Neural progenitor cell (in vitro differentiated cells): ENCODE measurements at regions not wholly inside any gene's neighbourhood (a gene's known extent, or its start where the extent isn't known, plus 50 kb on each side); places are given as distances from the start of the nearest gene placed in this dataset.
A peak's percentile ranks its signal among the peaks of the same experiment; 100 is the strongest.

Experiments
- DNase-seq: peaks from one replicate; pipeline ENCODE4 v3.0.0-alpha.2; 2016; ENCODE audit warnings: low spot score
- H2AFZ ChIP-seq: fragments of 200-600 bp; sonication (generic); replicated peaks from 2 replicates; pipeline ENCODE4 v1.6.1; 2016; ENCODE audit warnings: antibody characterized with exemption
- H3F3A ChIP-seq: fragments of 200-600 bp; sonication (generic); 2 replicates; pipeline ENCODE4 v1.6.1; 2016; ENCODE audit warnings: antibody characterized with exemption, low read depth
- H3K27ac ChIP-seq: fragments of 200-600 bp; sonication (generic); 2 replicates; pipeline ENCODE4 v1.5.1; 2016; ENCODE audit warnings: mild to moderate bottlenecking
- H3K27me3 ChIP-seq: fragments of 200-600 bp; sonication (generic); 2 replicates; pipeline ENCODE4 v1.6.1; 2016; ENCODE audit warnings: mild to moderate bottlenecking, moderate library complexity
- H3K36me3 ChIP-seq: fragments of 200-600 bp; sonication (generic); 2 replicates; pipeline ENCODE4 v1.5.1; 2016
- H3K4me1 ChIP-seq: fragments of 200-600 bp; sonication (generic); 2 replicates; pipeline ENCODE4 v1.6.1; 2016; ENCODE audit warnings: mixed run types
- H3K4me2 ChIP-seq: fragments of 200-600 bp; sonication (generic); 2 replicates; pipeline ENCODE4 v1.6.1; 2016
- H3K4me3 ChIP-seq: fragments of 200-600 bp; sonication (generic); 2 replicates; pipeline ENCODE4 v1.5.1; 2016
- H3K79me2 ChIP-seq: fragments of 200-600 bp; sonication (generic); 2 replicates; pipeline ENCODE4 v1.6.1; 2016; ENCODE audit warnings: low read depth
- H3K9ac ChIP-seq: fragments of 200-600 bp; sonication (generic); 2 replicates; pipeline ENCODE4 v1.6.1; 2016
- H3K9me3 ChIP-seq: fragments of 200-600 bp; sonication (generic); 2 replicates; pipeline ENCODE4 v1.5.1; 2016; ENCODE audit warnings: low read depth
- H4K20me1 ChIP-seq: fragments of 200-600 bp; sonication (generic); 2 replicates; pipeline ENCODE4 v1.6.1; 2016; ENCODE audit warnings: low read depth
- H3K27ac Mint-ChIP-seq: 3 replicates; pipeline ENCODE4 v1.8.0; 2021; ENCODE audit warnings: mixed read lengths
- H3K27me3 Mint-ChIP-seq: 2 replicates; pipeline ENCODE4 v1.8.0; 2022; ENCODE audit warnings: low read depth, mild to moderate bottlenecking, inconsistent platforms, moderate library complexity, mixed read lengths; ENCODE audit not compliant: insufficient read depth
- H3K36me3 Mint-ChIP-seq: 3 replicates; pipeline ENCODE4 v1.8.0; 2021; ENCODE audit warnings: mixed read lengths
- H3K4me1 Mint-ChIP-seq: 3 replicates; pipeline ENCODE4 v1.8.0; 2021; ENCODE audit warnings: mixed read lengths
- H3K4me3 Mint-ChIP-seq: 3 replicates; pipeline ENCODE4 v1.8.0; 2021; ENCODE audit warnings: mild to moderate bottlenecking, moderate library complexity, mixed read lengths
- H3K9me3 Mint-ChIP-seq: 3 replicates; pipeline ENCODE4 v1.8.0; 2020; ENCODE audit warnings: mixed read lengths
- EZH2 ChIP-seq: fragments of 200-600 bp; sonication (generic); IDR thresholded peaks from 2 replicates; pipeline ENCODE4 v1.6.1; 2017; ENCODE audit warnings: antibody characterized with exemption, mild to moderate bottlenecking, moderate library complexity
- EZH2phosphoT487 ChIP-seq: fragments of 200-600 bp; sonication (generic); IDR thresholded peaks from 2 replicates; pipeline ENCODE4 v1.6.1; 2017; ENCODE audit warnings: antibody characterized with exemption
- TF ChIP-seq, protein P1 (sequence below): fragments of 200-600 bp; sonication (generic); IDR thresholded peaks from 2 replicates; pipeline ENCODE4 v1.5.1; 2017; ENCODE audit warnings: antibody characterized with exemption, mild to moderate bottlenecking

DNA sequence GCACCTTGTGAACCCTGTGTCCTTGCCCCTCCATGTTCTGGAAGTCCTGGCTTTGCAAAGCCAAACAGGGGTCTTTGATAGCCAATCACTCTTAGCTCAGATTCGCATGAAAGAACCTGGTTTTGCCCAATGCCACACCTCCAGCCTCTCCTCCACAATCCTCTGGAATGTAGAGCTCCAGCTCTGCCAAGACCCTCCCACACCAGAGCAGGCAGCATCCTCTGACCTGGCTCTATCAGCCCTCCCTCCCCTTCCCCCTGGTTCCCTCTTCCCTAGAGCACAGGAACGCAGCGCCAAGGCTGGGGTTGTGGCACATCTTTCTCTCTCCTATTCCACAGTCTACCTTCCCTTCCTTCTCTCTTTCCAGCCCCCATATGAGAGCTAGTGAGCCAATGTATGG lies 133.3 kb downstream of the RPLP1 start:
- H3K9ac ChIP-seq, result no peak overlapping the region
- H3K4me1 Mint-ChIP-seq, result peaks cover 8% of the 10 kb centered on the region
- H3F3A ChIP-seq, result no peaks in the 10 kb centered on the region
- H3K4me1 ChIP-seq, result no peaks in the 10 kb centered on the region
- DNase-seq, result peak; percentile 19
- H2AFZ ChIP-seq, result peak overlapping the region; percentile 9
- no peaks in the 10 kb centered on the region for H3K36me3 Mint-ChIP-seq
- H4K20me1 ChIP-seq, result no peaks in the 10 kb centered on the region
- no peaks in the 10 kb centered on the region for H3K27me3 ChIP-seq
- no peak overlapping the region for H3K27ac Mint-ChIP-seq
- H3K4me3 Mint-ChIP-seq, result no peak overlapping the region
- TF ChIP-seq EZH2, result no peak
- TF ChIP-seq, protein P1, sequence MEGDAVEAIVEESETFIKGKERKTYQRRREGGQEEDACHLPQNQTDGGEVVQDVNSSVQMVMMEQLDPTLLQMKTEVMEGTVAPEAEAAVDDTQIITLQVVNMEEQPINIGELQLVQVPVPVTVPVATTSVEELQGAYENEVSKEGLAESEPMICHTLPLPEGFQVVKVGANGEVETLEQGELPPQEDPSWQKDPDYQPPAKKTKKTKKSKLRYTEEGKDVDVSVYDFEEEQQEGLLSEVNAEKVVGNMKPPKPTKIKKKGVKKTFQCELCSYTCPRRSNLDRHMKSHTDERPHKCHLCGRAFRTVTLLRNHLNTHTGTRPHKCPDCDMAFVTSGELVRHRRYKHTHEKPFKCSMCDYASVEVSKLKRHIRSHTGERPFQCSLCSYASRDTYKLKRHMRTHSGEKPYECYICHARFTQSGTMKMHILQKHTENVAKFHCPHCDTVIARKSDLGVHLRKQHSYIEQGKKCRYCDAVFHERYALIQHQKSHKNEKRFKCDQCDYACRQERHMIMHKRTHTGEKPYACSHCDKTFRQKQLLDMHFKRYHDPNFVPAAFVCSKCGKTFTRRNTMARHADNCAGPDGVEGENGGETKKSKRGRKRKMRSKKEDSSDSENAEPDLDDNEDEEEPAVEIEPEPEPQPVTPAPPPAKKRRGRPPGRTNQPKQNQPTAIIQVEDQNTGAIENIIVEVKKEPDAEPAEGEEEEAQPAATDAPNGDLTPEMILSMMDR, result no peak
- TF ChIP-seq EZH2phosphoT487, result no peak
- H3K27ac ChIP-seq, result no peak overlapping the region
- no peaks in the 10 kb centered on the region for H3K79me2 ChIP-seq
- H3K4me3 ChIP-seq, result no peak overlapping the region
- no peaks in the 10 kb centered on the region for H3K9me3 ChIP-seq
- no peak overlapping the region for H3K4me2 ChIP-seq
- H3K9me3 Mint-ChIP-seq, result peaks cover 2% of the 10 kb centered on the region
- no peaks in the 10 kb centered on the region for H3K36me3 ChIP-seq
- H3K27me3 Mint-ChIP-seq, result no peaks in the 10 kb centered on the region

DNA sequence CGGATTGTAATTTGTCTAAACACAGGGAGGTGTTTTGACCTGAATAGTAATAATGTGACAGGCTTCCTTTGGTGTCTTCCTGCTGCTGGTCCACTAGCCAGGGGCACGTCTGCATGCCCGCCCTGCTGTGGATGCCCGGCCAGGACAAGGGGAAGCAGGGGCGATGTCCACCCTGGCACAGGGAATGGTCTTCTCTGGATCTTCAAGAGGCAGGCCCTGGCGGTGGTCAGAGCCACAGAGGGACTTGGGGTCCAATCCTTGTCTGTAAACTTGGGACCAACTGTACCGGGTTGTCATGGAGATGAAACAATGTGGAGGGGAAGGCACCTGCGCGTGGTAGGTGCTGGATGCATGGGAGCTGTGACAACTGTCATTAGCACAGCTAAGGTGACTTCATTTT lies 134.1 kb downstream of the RPLP1 start:
- no peaks in the 10 kb centered on the region for H3K4me1 ChIP-seq
- no peak overlapping the region for H2AFZ ChIP-seq
- H3K36me3 Mint-ChIP-seq, result no peaks in the 10 kb centered on the region
- no peaks in the 10 kb centered on the region for H4K20me1 ChIP-seq
- H3K4me3 ChIP-seq, result no peak overlapping the region
- H3K9me3 ChIP-seq, result no peaks in the 10 kb centered on the region
- H3K27ac ChIP-seq, result no peak overlapping the region
- no peaks in the 10 kb centered on the region for H3K36me3 ChIP-seq
- no peak overlapping the region for H3K9ac ChIP-seq
- no peak overlapping the region for H3K4me2 ChIP-seq
- H3K4me3 Mint-ChIP-seq, result no peak overlapping the region
- H3K27me3 ChIP-seq, result no peaks in the 10 kb centered on the region
- no peak overlapping the region for H3K27ac Mint-ChIP-seq
- H3K4me1 Mint-ChIP-seq, result peaks cover 8% of the 10 kb centered on the region
- H3K27me3 Mint-ChIP-seq, result no peaks in the 10 kb centered on the region
- H3K79me2 ChIP-seq, result no peaks in the 10 kb centered on the region
- no peaks in the 10 kb centered on the region for H3F3A ChIP-seq
- peaks cover 2% of the 10 kb centered on the region for H3K9me3 Mint-ChIP-seq
- TF ChIP-seq, protein P1, result no peak
- TF ChIP-seq EZH2 (no peak), EZH2phosphoT487 (no peak)
- no peak for DNase-seq

DNA sequence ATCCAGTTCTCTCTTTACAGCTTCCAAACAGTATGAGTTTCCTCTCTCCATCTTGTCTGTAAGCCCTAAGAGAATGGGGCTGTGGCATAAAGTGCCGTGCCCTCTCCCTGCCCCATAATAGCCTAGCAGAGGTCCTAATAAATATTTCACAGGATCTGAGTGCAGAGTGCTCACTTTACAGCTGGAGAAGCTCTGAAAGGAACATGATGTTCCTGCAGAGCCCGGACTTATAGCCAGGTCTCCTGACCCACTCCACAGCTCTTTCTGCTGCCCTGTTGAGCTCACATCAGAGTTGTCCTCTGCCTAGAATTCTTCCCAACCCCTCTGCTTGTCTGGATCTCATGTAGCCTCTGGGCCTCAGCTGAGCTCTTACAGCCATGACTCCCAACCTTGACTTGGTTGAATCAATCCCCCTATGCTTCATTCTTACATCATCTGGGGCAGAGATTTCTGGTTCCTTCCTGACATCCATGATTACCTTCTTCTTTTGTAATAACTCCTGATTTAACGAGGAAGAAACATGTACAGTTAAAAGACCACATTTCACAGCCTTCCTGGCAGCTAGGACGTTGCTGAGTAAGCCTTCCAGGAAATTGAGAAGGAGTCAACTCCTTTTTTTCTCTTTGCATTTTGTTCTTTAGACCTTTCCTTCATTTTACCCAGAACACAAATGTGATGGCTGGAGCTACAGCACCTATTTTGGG lies 135.3 kb downstream of the RPLP1 start:
- no peaks in the 10 kb centered on the region for H3K27me3 ChIP-seq
- H3K4me3 ChIP-seq, result no peak overlapping the region
- no peak overlapping the region for H3K9ac ChIP-seq
- H3K36me3 Mint-ChIP-seq, result no peaks in the 10 kb centered on the region
- no peaks in the 10 kb centered on the region for H3K9me3 Mint-ChIP-seq
- H3K36me3 ChIP-seq, result no peaks in the 10 kb centered on the region
- no peaks in the 10 kb centered on the region for H4K20me1 ChIP-seq
- no peak overlapping the region for H3K4me3 Mint-ChIP-seq
- no peak for DNase-seq
- peak overlapping the region; percentile 71 for H3K27ac Mint-ChIP-seq
- peaks cover 2% of the 10 kb centered on the region for H3K27me3 Mint-ChIP-seq
- peaks cover 8% of the 10 kb centered on the region for H3K4me1 Mint-ChIP-seq
- TF ChIP-seq, protein P1, result no peak
- no peak for TF ChIP-seq EZH2
- H3K9me3 ChIP-seq, result no peaks in the 10 kb centered on the region
- H3K27ac ChIP-seq, result no peak overlapping the region
- no peak overlapping the region for H3K4me2 ChIP-seq
- H2AFZ ChIP-seq, result no peak overlapping the region
- H3K79me2 ChIP-seq, result no peaks in the 10 kb centered on the region
- H3K4me1 ChIP-seq, result no peaks in the 10 kb centered on the region
- H3F3A ChIP-seq, result no peaks in the 10 kb centered on the region
